ENCODE measurements at regions not wholly inside any gene's neighbourhood (a gene's known extent, or its start where the extent isn't known, plus 50 kb on each side); places are given as distances from the start of the nearest gene placed in this dataset.
"Not testable (repeated sequence)": the region's sequence is repeated elsewhere in the genome, so short reads cannot be mapped to it uniquely, and the experiment has no call there.

DNA sequence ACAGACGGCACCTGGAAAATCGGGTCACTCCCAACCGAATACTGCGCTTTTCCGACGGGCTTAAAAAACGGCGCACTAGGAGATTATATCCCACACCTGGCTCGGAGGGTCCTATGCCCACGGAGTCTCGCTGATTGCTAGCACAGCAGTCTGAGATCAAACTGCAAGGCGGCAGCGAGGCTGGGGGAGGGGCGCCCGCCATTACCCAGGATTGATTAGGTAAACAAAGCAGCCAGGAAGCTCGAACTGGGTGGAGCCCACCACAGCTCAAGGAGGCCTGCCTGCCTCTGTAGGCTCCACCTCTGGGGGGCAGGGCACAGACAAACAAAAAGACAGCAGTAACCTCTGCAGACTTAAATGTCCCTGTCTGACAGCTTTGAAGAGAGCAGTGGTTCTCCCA is 64.5 kb downstream of the SLC30A10 start:
- H3K4me3 ChIP-seq (ENCODE audit: control insufficient read depth, low read depth, low read length); DNase-seq (ENCODE audit: low read depth): not testable (repeated sequence)

DNA sequence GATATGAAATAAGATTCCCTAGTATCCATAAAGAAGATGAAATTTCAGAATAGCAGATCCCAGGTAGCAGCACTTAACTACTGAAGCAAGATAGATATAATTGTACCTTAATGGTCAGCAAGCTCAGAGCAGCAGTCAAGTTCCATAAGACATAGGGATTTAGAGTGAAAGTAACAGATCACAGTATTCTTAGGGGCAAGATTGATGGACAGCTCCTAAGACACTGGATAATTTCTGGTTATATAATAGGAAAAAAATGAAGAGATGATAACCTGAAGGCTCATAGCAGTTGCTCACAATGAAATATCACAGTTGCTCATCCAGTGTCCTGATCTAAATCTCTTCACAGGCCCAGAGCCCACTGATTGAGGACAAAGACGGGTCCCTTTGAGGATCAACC is 66.0 kb downstream of the SLC30A10 start:
- TF ChIP-seq, protein P1, sequence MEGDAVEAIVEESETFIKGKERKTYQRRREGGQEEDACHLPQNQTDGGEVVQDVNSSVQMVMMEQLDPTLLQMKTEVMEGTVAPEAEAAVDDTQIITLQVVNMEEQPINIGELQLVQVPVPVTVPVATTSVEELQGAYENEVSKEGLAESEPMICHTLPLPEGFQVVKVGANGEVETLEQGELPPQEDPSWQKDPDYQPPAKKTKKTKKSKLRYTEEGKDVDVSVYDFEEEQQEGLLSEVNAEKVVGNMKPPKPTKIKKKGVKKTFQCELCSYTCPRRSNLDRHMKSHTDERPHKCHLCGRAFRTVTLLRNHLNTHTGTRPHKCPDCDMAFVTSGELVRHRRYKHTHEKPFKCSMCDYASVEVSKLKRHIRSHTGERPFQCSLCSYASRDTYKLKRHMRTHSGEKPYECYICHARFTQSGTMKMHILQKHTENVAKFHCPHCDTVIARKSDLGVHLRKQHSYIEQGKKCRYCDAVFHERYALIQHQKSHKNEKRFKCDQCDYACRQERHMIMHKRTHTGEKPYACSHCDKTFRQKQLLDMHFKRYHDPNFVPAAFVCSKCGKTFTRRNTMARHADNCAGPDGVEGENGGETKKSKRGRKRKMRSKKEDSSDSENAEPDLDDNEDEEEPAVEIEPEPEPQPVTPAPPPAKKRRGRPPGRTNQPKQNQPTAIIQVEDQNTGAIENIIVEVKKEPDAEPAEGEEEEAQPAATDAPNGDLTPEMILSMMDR (conservative IDR thresholded peaks at IDR 0.05; ENCODE audit: control insufficient read depth, insufficient read depth, low read depth, low read length): no peak
- no peak for DNase-seq (ENCODE audit: low read depth)

DNA sequence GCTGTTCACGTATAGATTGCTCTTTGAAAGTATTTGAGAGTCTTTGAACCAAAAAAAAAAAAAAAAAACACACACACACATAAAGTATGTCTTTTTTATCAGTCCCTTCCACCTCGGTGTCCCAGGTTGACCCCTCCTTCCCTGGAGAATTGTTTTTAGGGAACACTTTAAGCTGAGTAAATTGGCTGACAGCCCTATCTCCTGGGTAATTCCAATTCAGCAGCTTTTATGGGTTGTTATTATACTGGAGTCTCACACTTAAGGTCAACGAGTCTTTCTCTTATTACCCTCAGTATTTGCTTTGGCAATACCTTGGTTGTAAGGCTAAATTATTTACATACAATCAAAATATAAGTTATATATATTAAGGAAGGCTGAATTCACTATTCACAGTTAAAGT is 69.4 kb downstream of the SLC30A10 start:
- TF ChIP-seq, protein P1 (conservative IDR thresholded peaks at IDR 0.05; ENCODE audit: control insufficient read depth, insufficient read depth, low read depth, low read length): no peak
- no peak for DNase-seq (ENCODE audit: low read depth)
- H3K4me3 ChIP-seq (ENCODE audit: control insufficient read depth, low read depth, low read length): no peak overlapping the region

More for the DNA sequence above, 66.0 kb downstream of the SLC30A10 start:
- no peak overlapping the region for H3K4me3 ChIP-seq (ENCODE audit: control insufficient read depth, low read depth, low read length)

DNA sequence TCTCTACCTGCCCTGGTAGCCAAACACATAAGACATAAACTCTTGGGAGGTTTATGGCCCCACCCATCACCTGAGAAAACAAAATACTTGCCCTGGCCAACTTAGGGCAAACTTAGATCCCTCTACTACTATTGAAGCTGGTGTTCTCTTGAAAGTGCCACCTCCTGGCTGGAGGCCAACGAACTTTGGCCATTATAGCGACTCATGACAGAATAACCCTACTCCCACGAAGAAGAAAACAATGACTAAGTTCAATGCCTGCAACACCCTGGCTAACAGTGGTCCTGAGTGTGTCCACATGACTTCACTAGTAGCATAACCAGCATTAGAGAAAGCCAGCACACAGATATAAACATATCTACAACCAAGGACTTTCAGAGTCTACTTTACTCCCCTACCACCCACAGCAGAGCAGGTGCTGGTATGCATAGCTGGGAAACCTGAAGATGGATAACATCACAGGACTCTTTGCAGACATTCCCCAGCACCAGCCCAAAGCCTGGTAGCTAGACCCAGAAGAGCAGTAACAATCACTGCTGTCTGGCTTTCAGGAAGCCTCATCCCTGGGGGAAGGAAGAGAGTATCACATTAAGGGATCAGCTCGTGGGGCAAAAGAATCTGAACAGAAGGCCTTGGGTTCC is 81.0 kb downstream of the SLC30A10 start:
- DNase-seq (ENCODE audit: low read depth): peak; percentile 54
- no peak overlapping the region for H3K4me3 ChIP-seq (ENCODE audit: control insufficient read depth, low read depth, low read length)
- TF ChIP-seq, protein P1 (conservative IDR thresholded peaks at IDR 0.05; ENCODE audit: control insufficient read depth, insufficient read depth, low read depth, low read length): no peak

DNA sequence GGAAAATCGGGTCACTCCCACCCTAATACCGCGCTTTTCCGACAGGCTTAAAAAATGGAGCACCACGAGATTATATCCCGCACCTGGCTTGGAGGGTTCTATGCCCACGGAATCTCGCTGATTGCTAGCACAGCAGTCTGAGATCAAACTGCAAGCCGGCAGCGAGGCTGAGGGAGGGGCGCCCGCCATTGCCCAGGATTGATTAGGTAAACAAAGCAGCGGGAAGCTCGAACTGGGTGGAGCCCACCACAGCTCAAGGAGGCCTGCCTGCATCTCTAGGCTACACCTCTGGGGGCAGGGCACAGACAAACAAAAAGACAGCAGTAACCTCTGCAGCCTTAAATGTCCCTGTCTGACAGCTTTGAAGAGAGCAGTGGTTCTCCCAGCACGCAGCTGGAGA is 88.8 kb downstream of the SLC30A10 start:
- not testable (repeated sequence) for H3K4me3 ChIP-seq (ENCODE audit: control insufficient read depth, low read depth, low read length); DNase-seq (ENCODE audit: low read depth)

DNA sequence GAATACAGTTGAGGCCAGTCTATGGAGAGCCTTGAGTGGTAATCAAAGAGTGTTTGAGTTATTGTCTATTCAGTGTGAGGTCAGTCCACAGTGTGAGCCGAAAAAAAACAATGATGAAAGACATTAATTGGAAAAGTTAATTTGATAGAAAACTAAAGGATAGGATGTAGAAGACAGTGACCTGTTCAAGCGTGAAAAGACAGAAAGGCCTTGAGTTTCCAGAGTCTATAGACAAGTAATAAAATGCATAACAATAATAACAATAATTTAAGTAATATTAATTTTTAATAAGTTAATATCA is 90.4 kb downstream of the SLC30A10 start:
- DNase-seq (ENCODE audit: low read depth): no peak
- TF ChIP-seq, protein P1 (conservative IDR thresholded peaks at IDR 0.05; ENCODE audit: control insufficient read depth, insufficient read depth, low read depth, low read length): no peak
- H3K4me3 ChIP-seq (ENCODE audit: control insufficient read depth, low read depth, low read length): no peak overlapping the region

DNA sequence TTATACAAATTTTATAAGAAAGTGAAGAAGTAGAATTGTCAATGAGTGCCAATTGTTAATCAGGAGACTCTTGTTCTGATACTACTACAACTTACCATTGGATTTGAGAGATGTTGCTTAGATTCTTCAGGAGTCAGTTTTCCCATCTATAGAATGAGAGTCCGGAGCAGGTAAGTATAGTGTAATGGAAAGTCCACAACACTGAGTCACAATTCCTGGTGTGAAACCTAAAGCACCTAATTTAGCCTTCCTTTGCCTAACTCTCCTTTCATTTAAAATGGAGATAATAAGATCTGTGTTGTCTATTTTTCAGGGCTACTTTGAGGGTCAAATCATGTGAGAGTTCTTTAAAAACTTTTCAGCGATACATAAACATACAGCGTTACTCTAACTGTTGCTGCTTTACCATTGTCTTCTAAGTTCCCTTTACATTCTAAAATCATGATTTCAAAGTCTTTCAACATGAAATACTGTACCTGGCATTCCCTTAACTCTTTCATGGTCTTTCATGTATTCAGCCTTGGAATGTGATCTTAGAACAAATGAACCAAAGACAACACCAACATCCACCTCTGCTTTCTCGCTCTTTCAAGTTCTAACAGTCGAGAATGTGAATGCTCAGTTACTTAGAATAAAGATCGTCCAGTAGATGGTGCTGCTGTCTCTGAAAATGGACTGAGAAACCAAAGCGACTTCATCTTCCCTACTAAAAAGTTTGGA is 90.9 kb downstream of the SLC30A10 start:
- TF ChIP-seq, protein P1 (conservative IDR thresholded peaks at IDR 0.05; ENCODE audit: control insufficient read depth, insufficient read depth, low read depth, low read length): peak; percentile 60
- peak; percentile 63 for DNase-seq (ENCODE audit: low read depth)
- no peak overlapping the region for H3K4me3 ChIP-seq (ENCODE audit: control insufficient read depth, low read depth, low read length)
